CD4-positive, alpha-beta T cell (primary cell): ENCODE measurements at regions not wholly inside any gene's neighbourhood (a gene's known extent, or its start where the extent isn't known, plus 50 kb on each side); places are given as distances from the start of the nearest gene placed in this dataset.

Source experiments
- ATAC-seq: fragments of 200-7000 bp; cut with Tn5 transposase; one replicate; pipeline ENCODE4 v1.10.0; 2022; ENCODE audit warnings: mild to moderate bottlenecking; ENCODE audit not compliant: poor library complexity
- CTCF ChIA-PET: fragments of 350-600 bp; sonication (Branson Sonifier 250); formaldehyde crosslinking; loops from one replicate; lab custom pipeline; 2021; ENCODE audit warnings: antibody characterized with exemption, inconsistent platforms; lab: Charles Lee
- POLR2A ChIA-PET: fragments of 350-600 bp; sonication (Branson Sonifier 250); formaldehyde crosslinking; loops from one replicate; lab custom pipeline; 2021; ENCODE audit warnings: antibody characterized with exemption, inconsistent platforms; lab: Charles Lee
- DNase-seq, 14 experiments: peaks; one replicate each; pipeline ENCODE4 v3.0.0-alpha.2; 2013 to 2020; ENCODE audit warnings: mixed read lengths in 2 of 14
- H3K27ac ChIP-seq, 2 donors: one replicate each; pipeline versions ENCODE4 v1.5.1 to v1.7.0; 2013; ENCODE audit warnings: low read length in 2 of 2, low read depth in 1 of 2, mild to moderate bottlenecking in 1 of 2
- H3K27me3 ChIP-seq, 2 experiments: 1 replicate in 1 of 2; 2 replicates in 1 of 2; pipeline versions ENCODE4 v1.6.1 to v1.7.0; 2013; ENCODE audit warnings: low read length in 2 of 2, control low read depth in 1 of 2, mild to moderate bottlenecking in 1 of 2, moderate library complexity in 1 of 2; ENCODE audit not compliant: insufficient read depth in 2 of 2, control insufficient read depth in 1 of 2
- H3K36me3 ChIP-seq: one replicate; pipeline ENCODE4 v1.6.1; 2013; ENCODE audit warnings: low read length, control low read depth; ENCODE audit not compliant: insufficient read depth
- H3K4me1 ChIP-seq: one replicate; pipeline ENCODE4 v1.6.1; 2013; ENCODE audit warnings: low read length, control low read depth; ENCODE audit not compliant: insufficient read depth
- H3K4me3 ChIP-seq: one replicate; pipeline ENCODE4 v1.5.1; 2013; ENCODE audit warnings: mild to moderate bottlenecking, low read length, moderate library complexity
- H3K9me3 ChIP-seq, 2 experiments: 1 replicate in 1 of 2; 2 replicates in 1 of 2; pipeline versions ENCODE4 v1.6.1 to v1.7.0; 2013; ENCODE audit warnings: low read length in 2 of 2, mild to moderate bottlenecking in 2 of 2, control low read depth in 1 of 2, moderate library complexity in 1 of 2; ENCODE audit not compliant: control insufficient read depth in 1 of 2, insufficient read depth in 1 of 2
- H3K27ac Mint-ChIP-seq: one replicate; pipeline ENCODE4 v1.8.0; 2020; ENCODE audit warnings: mixed read lengths
- H3K27me3 Mint-ChIP-seq: one replicate; pipeline ENCODE4 v1.8.0; 2021; ENCODE audit warnings: mixed read lengths
- H3K36me3 Mint-ChIP-seq: one replicate; pipeline ENCODE4 v1.8.0; 2021; ENCODE audit warnings: low read depth, mixed read lengths
- H3K4me1 Mint-ChIP-seq: one replicate; pipeline ENCODE4 v1.8.0; 2021; ENCODE audit warnings: low read depth, mixed read lengths
- H3K4me3 Mint-ChIP-seq: one replicate; pipeline ENCODE4 v1.8.0; 2020; ENCODE audit warnings: mild to moderate bottlenecking, mixed read lengths
- H3K9me3 Mint-ChIP-seq: one replicate; pipeline ENCODE4 v1.8.0; 2020; ENCODE audit warnings: mixed read lengths
- intact Hi-C, 2 experiments: fragments of 100-400 bp; cut with DNase I in 1 of 2; cut with micrococcal nuclease in 1 of 2; formaldehyde crosslinking; loops; one replicate each; pipeline versions ENCODE4 v1.15.1 to v1.9.0; 2023 to 2025; cut with DNase I, micrococcal nuclease
- TF ChIP-seq, protein P1 (sequence below): fragments of 200-600 bp; IDR thresholded peaks from one replicate; pipeline ENCODE4 v1.8.0; 2022; ENCODE audit warnings: antibody characterized with exemption, mild to moderate bottlenecking

- H3K27ac Mint-ChIP-seq = no peak overlapping the region
- CTCF ChIA-PET = no interaction called here
- no peak for DNase-seq
Observed at GRCh38 chr1:56156971-56157876, 422.1 kb downstream of the PLPP3 start.

DNA sequence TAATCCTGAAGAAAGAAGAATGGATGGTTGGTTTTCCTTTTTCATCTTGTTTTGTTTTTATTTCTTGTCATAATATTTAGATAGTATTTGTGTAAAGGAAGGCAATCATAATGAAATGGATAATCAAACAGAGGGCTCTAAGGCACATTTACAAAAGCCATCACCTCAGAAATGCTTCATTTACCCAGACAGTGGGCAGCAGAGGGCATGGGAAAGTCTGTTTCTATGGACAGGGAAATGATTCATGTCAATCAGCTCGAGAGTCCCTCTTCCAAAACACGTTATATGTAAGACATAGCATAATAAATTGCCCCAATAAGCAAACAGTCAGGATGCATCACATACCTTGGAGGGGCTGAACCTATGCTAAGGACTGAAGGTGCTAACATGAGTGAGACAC lies 426.1 kb downstream of the PLPP3 start:
- no peaks in the 10 kb centered on the region for H3K36me3 Mint-ChIP-seq
- Histone ChIP-seq H3K27me3 (no peaks in the 10 kb centered on the region), H3K36me3 (no peaks in the 10 kb centered on the region), H3K9me3 (peaks cover 0 to 3% of the 10 kb centered on the region in 2 experiments), H3K4me1 (no peaks in the 10 kb centered on the region), H3K27ac (no peak overlapping the region), H3K4me3 (no peak overlapping the region)
- intact Hi-C loops = no loop called here
- H3K4me1 Mint-ChIP-seq = no peaks in the 10 kb centered on the region
- DNase-seq (no peak), ATAC-seq (no peak)
- H3K27ac Mint-ChIP-seq = no peak overlapping the region
- no peak overlapping the region for H3K4me3 Mint-ChIP-seq
- no peaks in the 10 kb centered on the region for H3K9me3 Mint-ChIP-seq
- ChIA-PET POLR2A (no interaction called here), CTCF (no interaction called here)
- TF ChIP-seq, protein P1, sequence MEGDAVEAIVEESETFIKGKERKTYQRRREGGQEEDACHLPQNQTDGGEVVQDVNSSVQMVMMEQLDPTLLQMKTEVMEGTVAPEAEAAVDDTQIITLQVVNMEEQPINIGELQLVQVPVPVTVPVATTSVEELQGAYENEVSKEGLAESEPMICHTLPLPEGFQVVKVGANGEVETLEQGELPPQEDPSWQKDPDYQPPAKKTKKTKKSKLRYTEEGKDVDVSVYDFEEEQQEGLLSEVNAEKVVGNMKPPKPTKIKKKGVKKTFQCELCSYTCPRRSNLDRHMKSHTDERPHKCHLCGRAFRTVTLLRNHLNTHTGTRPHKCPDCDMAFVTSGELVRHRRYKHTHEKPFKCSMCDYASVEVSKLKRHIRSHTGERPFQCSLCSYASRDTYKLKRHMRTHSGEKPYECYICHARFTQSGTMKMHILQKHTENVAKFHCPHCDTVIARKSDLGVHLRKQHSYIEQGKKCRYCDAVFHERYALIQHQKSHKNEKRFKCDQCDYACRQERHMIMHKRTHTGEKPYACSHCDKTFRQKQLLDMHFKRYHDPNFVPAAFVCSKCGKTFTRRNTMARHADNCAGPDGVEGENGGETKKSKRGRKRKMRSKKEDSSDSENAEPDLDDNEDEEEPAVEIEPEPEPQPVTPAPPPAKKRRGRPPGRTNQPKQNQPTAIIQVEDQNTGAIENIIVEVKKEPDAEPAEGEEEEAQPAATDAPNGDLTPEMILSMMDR = no peak
- H3K27me3 Mint-ChIP-seq = no peaks in the 10 kb centered on the region

More at GRCh38 chr1:56156971-56157876, 422.1 kb downstream of the PLPP3 start:
- no peaks in the 10 kb centered on the region for H3K4me1 Mint-ChIP-seq
- Histone ChIP-seq H3K27ac (no peak overlapping the region), H3K4me3 (no peak overlapping the region), H3K27me3 (no peaks in the 10 kb centered on the region), H3K4me1 (no peaks in the 10 kb centered on the region), H3K36me3 (no peaks in the 10 kb centered on the region), H3K9me3 (peaks cover 0 to 3% of the 10 kb centered on the region in 2 experiments)
- POLR2A ChIA-PET = no interaction called here
- no peak overlapping the region for H3K4me3 Mint-ChIP-seq
- H3K27me3 Mint-ChIP-seq = no peaks in the 10 kb centered on the region
- no peaks in the 10 kb centered on the region for H3K9me3 Mint-ChIP-seq
- intact Hi-C loops = no loop called here
- TF ChIP-seq, protein P1 = no peak
- ATAC-seq = no peak
- H3K36me3 Mint-ChIP-seq = no peaks in the 10 kb centered on the region

DNA sequence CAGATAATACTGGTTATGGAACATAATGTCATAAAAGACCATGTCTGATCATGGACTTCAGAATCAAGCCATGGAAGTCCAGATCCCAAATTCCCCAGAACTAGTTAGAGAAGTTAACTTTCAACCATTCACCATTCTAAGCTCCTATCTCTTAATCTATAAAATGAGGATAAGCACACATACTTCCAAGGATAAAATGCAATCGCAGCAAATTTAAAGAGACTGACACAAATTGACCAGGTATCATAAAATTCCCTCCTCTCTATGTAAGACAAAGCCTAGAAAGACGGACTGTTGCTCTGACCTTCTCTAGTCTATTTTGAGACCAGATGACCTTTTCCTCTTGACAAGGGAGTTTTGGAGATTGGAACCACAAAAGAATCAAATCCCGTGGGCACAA lies 426.7 kb downstream of the PLPP3 start:
- Mint-ChIP-seq H3K36me3 (no peaks in the 10 kb centered on the region), H3K27me3 (no peaks in the 10 kb centered on the region), H3K9me3 (no peaks in the 10 kb centered on the region), H3K4me1 (no peaks in the 10 kb centered on the region), H3K27ac (no peak overlapping the region), H3K4me3 (no peak overlapping the region)
- ChIA-PET POLR2A (no interaction called here), CTCF (no interaction called here)
- ATAC-seq = no peak
- Histone ChIP-seq H3K9me3 (peaks cover 0 to 3% of the 10 kb centered on the region in 2 experiments), H3K27ac (no peak overlapping the region), H3K4me1 (no peaks in the 10 kb centered on the region), H3K36me3 (no peaks in the 10 kb centered on the region), H3K4me3 (no peak overlapping the region), H3K27me3 (no peaks in the 10 kb centered on the region)
- intact Hi-C loops = no loop called here
- TF ChIP-seq, protein P1 = no peak
- DNase-seq = no peak
